GM23338 (cell line): ENCODE measurements at regions not wholly inside any gene's neighbourhood (a gene's known extent, or its start where the extent isn't known, plus 50 kb on each side); places are given as distances from the start of the nearest gene placed in this dataset.
A peak's percentile ranks its signal among the peaks of the same experiment; 100 is the strongest.
"Not testable (repeated sequence)": the region's sequence is repeated elsewhere in the genome, so short reads cannot be mapped to it uniquely, and the experiment has no call there.

Source experiments
- ATAC-seq: fragments of 200-7000 bp; cut with Tn5 transposase; 3 replicates; pipeline ENCODE4 v1.9.1; 2020
- DNase-seq: peaks from one replicate; pipeline ENCODE4 v3.0.0-alpha.2; 2015; ENCODE audit warnings: low spot score
- H2AFZ ChIP-seq: fragments of 200-600 bp; sonication (generic); 2 replicates; pipeline ENCODE4 v1.8.0; 2016; ENCODE audit warnings: antibody characterized with exemption, mild to moderate bottlenecking, moderate library complexity
- H3F3A ChIP-seq: fragments of 200-600 bp; sonication (generic); replicated peaks from 2 replicates; pipeline ENCODE4 v1.8.0; 2017; ENCODE audit warnings: antibody characterized with exemption, mixed run types, low read depth
- H3K27ac ChIP-seq: fragments of 200-600 bp; sonication (generic); 2 replicates; pipeline ENCODE4 v1.6.1; 2016; ENCODE audit warnings: low read depth
- H3K27me3 ChIP-seq: fragments of 200-600 bp; sonication (generic); 2 replicates; pipeline ENCODE4 v1.8.0; 2016; ENCODE audit warnings: mild to moderate bottlenecking, mixed run types, moderate library complexity; ENCODE audit not compliant: insufficient read depth
- H3K36me3 ChIP-seq: fragments of 200-600 bp; sonication (generic); 2 replicates; pipeline ENCODE4 v1.8.0; 2016; ENCODE audit warnings: mild to moderate bottlenecking; ENCODE audit not compliant: insufficient read depth
- H3K4me1 ChIP-seq: fragments of 200-600 bp; sonication (generic); 2 replicates; pipeline ENCODE4 v1.8.0; 2016; ENCODE audit warnings: mild to moderate bottlenecking, moderate library complexity; ENCODE audit not compliant: insufficient read depth
- H3K4me2 ChIP-seq: fragments of 200-600 bp; sonication (generic); 2 replicates; pipeline ENCODE4 v1.7.1; 2017; ENCODE audit warnings: mixed run types
- H3K4me3 ChIP-seq: fragments of 200-600 bp; sonication (generic); 2 replicates; pipeline ENCODE4 v1.6.1; 2016; ENCODE audit warnings: mixed run types
- H3K79me2 ChIP-seq: fragments of 200-600 bp; sonication (generic); replicated peaks from 2 replicates; pipeline ENCODE4 v1.8.0; 2017; ENCODE audit warnings: mild to moderate bottlenecking; ENCODE audit not compliant: insufficient read depth
- H3K9me2 ChIP-seq: fragments of 200-600 bp; sonication (generic); 2 replicates; pipeline ENCODE4 v1.8.0; 2017; ENCODE audit not compliant: insufficient read depth
- H4K20me1 ChIP-seq: fragments of 200-600 bp; sonication (generic); replicated peaks from 2 replicates; pipeline ENCODE4 v1.8.0; 2017; ENCODE audit warnings: mild to moderate bottlenecking; ENCODE audit not compliant: insufficient read depth
- H3K27ac Mint-ChIP-seq: 2 replicates; pipeline ENCODE4 v1.8.0; 2020; ENCODE audit warnings: inconsistent platforms, mild to moderate bottlenecking, moderate library complexity, mixed read lengths
- H3K27me3 Mint-ChIP-seq: 3 replicates; pipeline ENCODE4 v1.8.0; 2022; ENCODE audit warnings: low read depth, mild to moderate bottlenecking, moderate library complexity, mixed read lengths, inconsistent platforms; ENCODE audit not compliant: insufficient read depth, poor library complexity
- H3K36me3 Mint-ChIP-seq: 3 replicates; pipeline ENCODE4 v1.8.0; 2021; ENCODE audit warnings: low read depth, mild to moderate bottlenecking, inconsistent platforms, moderate library complexity, mixed read lengths
- H3K4me1 Mint-ChIP-seq: 3 replicates; pipeline ENCODE4 v1.8.0; 2020; ENCODE audit warnings: mild to moderate bottlenecking, inconsistent platforms, mixed read lengths
- H3K4me3 Mint-ChIP-seq: 3 replicates; pipeline ENCODE4 v1.8.0; 2021; ENCODE audit warnings: moderate library complexity, mild to moderate bottlenecking, inconsistent platforms, mixed read lengths
- H3K9me3 Mint-ChIP-seq: 3 replicates; pipeline ENCODE4 v1.8.0; 2020; ENCODE audit warnings: moderate library complexity, mild to moderate bottlenecking, inconsistent platforms, mixed read lengths
- CREB1 ChIP-seq: fragments of 250-450 bp; sonication (Bioruptor Pico); IDR thresholded peaks from 2 replicates; pipeline ENCODE4 v1.5.0; 2020; ENCODE audit warnings: low read depth, mild to moderate bottlenecking, moderate library complexity
- CTCF ChIP-seq, 2 experiments: fragments of 200-600 bp in 1 of 2; sonication (generic) in 1 of 2; conservative IDR thresholded peaks; 2 replicates each; pipeline versions ENCODE4 v1.5.1 to v1.6.1; 2016 to 2017; ENCODE audit warnings: antibody characterized with exemption in 2 of 2, low read depth in 2 of 2, mild to moderate bottlenecking in 2 of 2, moderate library complexity in 1 of 2
- ETS1 ChIP-seq: IDR thresholded peaks from 2 replicates; pipeline ENCODE4 v1.6.1; 2016; ENCODE audit warnings: antibody characterized with exemption
- EZH2 ChIP-seq: fragments of 200-600 bp; sonication (generic); IDR thresholded peaks from one replicate; pipeline ENCODE4 v1.8.0; 2017; ENCODE audit warnings: antibody characterized with exemption, mild to moderate bottlenecking, low read depth; ENCODE audit not compliant: unreplicated experiment
- EZH2phosphoT487 ChIP-seq: fragments of 200-600 bp; sonication (generic); IDR thresholded peaks from one replicate; pipeline ENCODE4 v1.8.1; 2018; ENCODE audit warnings: antibody characterized with exemption; ENCODE audit not compliant: unreplicated experiment
- STAT1 ChIP-seq: IDR thresholded peaks from one replicate; pipeline ENCODE4 v1.6.1; 2016; ENCODE audit warnings: antibody characterized with exemption; ENCODE audit not compliant: unreplicated experiment
- ZNF462 ChIP-seq: fragments of 250-450 bp; sonication (Bioruptor Pico); IDR thresholded peaks from 2 replicates; pipeline ENCODE4 v1.5.0; 2020; ENCODE audit warnings: mild to moderate bottlenecking, moderate library complexity
- TF ChIP-seq, protein P1 (sequence below): IDR thresholded peaks from one replicate; pipeline ENCODE4 v1.6.1; 2018; ENCODE audit warnings: antibody characterized with exemption; ENCODE audit not compliant: unreplicated experiment

DNA sequence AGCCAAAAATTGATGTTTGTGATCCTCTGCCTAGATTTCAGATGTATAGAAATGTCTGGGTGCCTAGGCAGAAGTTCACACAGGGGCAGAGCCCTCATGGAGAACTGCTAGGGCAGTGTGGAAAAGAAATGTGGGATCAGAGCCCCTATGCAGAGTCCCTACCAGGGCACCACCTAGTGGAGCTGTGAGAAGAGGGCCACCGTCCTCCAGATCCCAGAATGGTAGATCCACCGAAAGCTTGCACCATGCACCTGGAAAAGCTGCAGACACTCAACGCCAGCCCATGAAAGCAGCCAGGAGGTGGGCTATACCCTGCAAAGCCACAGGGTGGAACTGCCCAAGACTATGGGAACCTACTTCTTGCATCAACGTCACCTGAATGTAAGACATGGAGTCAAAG, 292.9 kb downstream of the PRDM9 start:
- not testable (repeated sequence) for H3K4me1 ChIP-seq, H3K36me3 Mint-ChIP-seq, H3K9me3 Mint-ChIP-seq, H3K27me3 Mint-ChIP-seq, H3K79me2 ChIP-seq, H3K4me3 ChIP-seq, H3K27me3 ChIP-seq, H3K4me1 Mint-ChIP-seq, H3K4me3 Mint-ChIP-seq, H3K27ac ChIP-seq, H3K27ac Mint-ChIP-seq, H3K36me3 ChIP-seq, H3K4me2 ChIP-seq, H3F3A ChIP-seq, H4K20me1 ChIP-seq
- DNase-seq (peak; percentile 22), ATAC-seq (peak; percentile 38; the same call in 1 of the 3 replicates)
- peaks cover 11% of the 10 kb centered on the region; the same call in 1 of the 2 replicates for H3K9me2 ChIP-seq
- H2AFZ ChIP-seq, result 0 out of 2 replicates have a peak overlapping the region, but pooled peaks have one; percentile 23
- TF ChIP-seq ZNF462 (CRISPR knock-in tag) (0 out of 2 replicates have a peak, but pooled peaks have one; percentile 16), CTCF (conservative IDR thresholded peaks at IDR 0.05; ENCODE audit: low read depth in 2 of 2) (peak; percentile 39 to 59)

GRCh38 chr5:23820765-23821471, 313.5 kb downstream of the PRDM9 start:
- H4K20me1 ChIP-seq, result no peaks in the 10 kb centered on the region
- no peaks in the 10 kb centered on the region for H3K36me3 ChIP-seq
- no peak overlapping the region for H3K4me3 ChIP-seq
- H3K27ac Mint-ChIP-seq, result no peak overlapping the region
- H3F3A ChIP-seq, result no peaks in the 10 kb centered on the region
- no peak overlapping the region for H2AFZ ChIP-seq
- H3K27ac ChIP-seq, result no peak overlapping the region
- H3K79me2 ChIP-seq, result no peaks in the 10 kb centered on the region
- no peaks in the 10 kb centered on the region for H3K27me3 Mint-ChIP-seq
- ATAC-seq, result peak; percentile 48; the same call in 2 of the 3 replicates
- no peaks in the 10 kb centered on the region for H3K4me1 ChIP-seq
- no peak overlapping the region for H3K4me3 Mint-ChIP-seq
- H3K4me2 ChIP-seq, result no peak overlapping the region
- no peaks in the 10 kb centered on the region for H3K4me1 Mint-ChIP-seq
- no peaks in the 10 kb centered on the region for H3K9me2 ChIP-seq
- no peaks in the 10 kb centered on the region for H3K36me3 Mint-ChIP-seq
- H3K9me3 Mint-ChIP-seq, result no peaks in the 10 kb centered on the region
- peak; percentile 66 for DNase-seq
- H3K27me3 ChIP-seq, result no peaks in the 10 kb centered on the region
- TF ChIP-seq STAT1, result no peak
- no peak for TF ChIP-seq EZH2phosphoT487
- no peak for TF ChIP-seq EZH2
- TF ChIP-seq ETS1, result no peak
- TF ChIP-seq, protein P1, sequence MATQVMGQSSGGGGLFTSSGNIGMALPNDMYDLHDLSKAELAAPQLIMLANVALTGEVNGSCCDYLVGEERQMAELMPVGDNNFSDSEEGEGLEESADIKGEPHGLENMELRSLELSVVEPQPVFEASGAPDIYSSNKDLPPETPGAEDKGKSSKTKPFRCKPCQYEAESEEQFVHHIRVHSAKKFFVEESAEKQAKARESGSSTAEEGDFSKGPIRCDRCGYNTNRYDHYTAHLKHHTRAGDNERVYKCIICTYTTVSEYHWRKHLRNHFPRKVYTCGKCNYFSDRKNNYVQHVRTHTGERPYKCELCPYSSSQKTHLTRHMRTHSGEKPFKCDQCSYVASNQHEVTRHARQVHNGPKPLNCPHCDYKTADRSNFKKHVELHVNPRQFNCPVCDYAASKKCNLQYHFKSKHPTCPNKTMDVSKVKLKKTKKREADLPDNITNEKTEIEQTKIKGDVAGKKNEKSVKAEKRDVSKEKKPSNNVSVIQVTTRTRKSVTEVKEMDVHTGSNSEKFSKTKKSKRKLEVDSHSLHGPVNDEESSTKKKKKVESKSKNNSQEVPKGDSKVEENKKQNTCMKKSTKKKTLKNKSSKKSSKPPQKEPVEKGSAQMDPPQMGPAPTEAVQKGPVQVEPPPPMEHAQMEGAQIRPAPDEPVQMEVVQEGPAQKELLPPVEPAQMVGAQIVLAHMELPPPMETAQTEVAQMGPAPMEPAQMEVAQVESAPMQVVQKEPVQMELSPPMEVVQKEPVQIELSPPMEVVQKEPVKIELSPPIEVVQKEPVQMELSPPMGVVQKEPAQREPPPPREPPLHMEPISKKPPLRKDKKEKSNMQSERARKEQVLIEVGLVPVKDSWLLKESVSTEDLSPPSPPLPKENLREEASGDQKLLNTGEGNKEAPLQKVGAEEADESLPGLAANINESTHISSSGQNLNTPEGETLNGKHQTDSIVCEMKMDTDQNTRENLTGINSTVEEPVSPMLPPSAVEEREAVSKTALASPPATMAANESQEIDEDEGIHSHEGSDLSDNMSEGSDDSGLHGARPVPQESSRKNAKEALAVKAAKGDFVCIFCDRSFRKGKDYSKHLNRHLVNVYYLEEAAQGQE, result no peak
- TF ChIP-seq CREB1 (CRISPR knock-in tag), result no peak
